RWPE2 (cell line): ENCODE measurements at regions not wholly inside any gene's neighbourhood (a gene's known extent, or its start where the extent isn't known, plus 50 kb on each side); places are given as distances from the start of the nearest gene placed in this dataset.

Source experiments
- ATAC-seq: fragments of 200-7000 bp; cut with Tn5 transposase; 3 replicates; pipeline ENCODE4 v1.9.1; 2021; ENCODE audit warnings: low read depth
- DNase-seq: peaks from one replicate; pipeline ENCODE4 v3.0.0-alpha.2; 2020; ENCODE audit warnings: low spot score
- H3K27ac ChIP-seq: fragments of 450-650 bp; 2 replicates; pipeline ENCODE4 v1.5.1; 2017; ENCODE audit warnings: mild to moderate bottlenecking; ENCODE audit not compliant: poor library complexity, severe bottlenecking
- H3K27me3 ChIP-seq: fragments of 250-450 bp; sonication (Bioruptor Pico); 2 replicates; pipeline ENCODE4 v1.5.1; 2021; ENCODE audit warnings: mild to moderate bottlenecking, moderate library complexity; ENCODE audit not compliant: insufficient read depth, poor library complexity, severe bottlenecking
- H3K36me3 ChIP-seq: fragments of 250-450 bp; sonication (Bioruptor Pico); 2 replicates; pipeline ENCODE4 v1.5.1; 2020; ENCODE audit warnings: low read depth, mild to moderate bottlenecking, moderate library complexity
- H3K4me1 ChIP-seq: fragments of 250-450 bp; sonication (Bioruptor Pico); 2 replicates; pipeline ENCODE4 v1.5.1; 2021; ENCODE audit warnings: mild to moderate bottlenecking, moderate library complexity; ENCODE audit not compliant: insufficient read depth, poor library complexity, severe bottlenecking
- H3K4me3 ChIP-seq: fragments of 250-450 bp; sonication (Bioruptor Pico); 2 replicates; pipeline ENCODE4 v1.5.1; 2021; ENCODE audit warnings: mild to moderate bottlenecking, moderate library complexity; ENCODE audit not compliant: severe bottlenecking
- H3K9me3 ChIP-seq: fragments of 250-450 bp; sonication (Bioruptor Pico); 2 replicates; pipeline ENCODE4 v1.5.1; 2021; ENCODE audit warnings: mild to moderate bottlenecking, moderate library complexity; ENCODE audit not compliant: severe bottlenecking
- TF ChIP-seq, protein P1 (sequence below): fragments of 450-650 bp; IDR thresholded peaks from one replicate; pipeline ENCODE4 v1.5.1; 2017; ENCODE audit warnings: mild to moderate bottlenecking, moderate library complexity; ENCODE audit not compliant: poor library complexity, severe bottlenecking

DNA sequence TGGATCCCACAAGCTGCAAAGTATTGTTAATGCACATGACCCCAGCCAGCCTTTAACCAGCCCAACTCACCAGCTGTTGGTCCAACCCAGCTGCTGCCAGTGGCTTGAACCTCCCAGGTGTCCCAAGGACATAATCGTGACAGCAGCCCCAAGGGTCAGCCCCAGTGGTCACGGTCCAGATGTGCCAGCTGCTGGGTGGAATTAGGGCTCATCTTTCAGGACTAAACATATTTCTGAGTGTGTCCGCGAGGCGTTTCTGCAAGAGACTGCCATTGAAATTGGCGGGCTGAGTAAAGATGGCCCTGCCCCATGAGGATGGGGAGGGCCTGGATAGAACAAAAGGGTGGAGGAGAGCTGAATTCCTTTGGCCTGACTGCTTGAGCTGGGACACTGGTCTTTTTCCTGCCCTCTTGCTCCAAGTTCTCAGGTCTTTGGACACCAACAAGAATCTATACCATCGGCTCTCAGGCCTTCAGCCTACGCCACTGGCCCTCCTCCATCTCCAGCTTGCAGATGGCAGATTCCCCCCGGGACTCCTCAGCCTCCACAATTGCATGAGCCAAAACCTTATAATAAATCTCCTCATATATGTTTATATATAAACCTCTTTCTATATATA, 240.2 kb downstream of the MN1 start:
- no peaks in the 10 kb centered on the region for H3K4me1 ChIP-seq
- H3K27me3 ChIP-seq, result no peaks in the 10 kb centered on the region
- TF ChIP-seq, protein P1, sequence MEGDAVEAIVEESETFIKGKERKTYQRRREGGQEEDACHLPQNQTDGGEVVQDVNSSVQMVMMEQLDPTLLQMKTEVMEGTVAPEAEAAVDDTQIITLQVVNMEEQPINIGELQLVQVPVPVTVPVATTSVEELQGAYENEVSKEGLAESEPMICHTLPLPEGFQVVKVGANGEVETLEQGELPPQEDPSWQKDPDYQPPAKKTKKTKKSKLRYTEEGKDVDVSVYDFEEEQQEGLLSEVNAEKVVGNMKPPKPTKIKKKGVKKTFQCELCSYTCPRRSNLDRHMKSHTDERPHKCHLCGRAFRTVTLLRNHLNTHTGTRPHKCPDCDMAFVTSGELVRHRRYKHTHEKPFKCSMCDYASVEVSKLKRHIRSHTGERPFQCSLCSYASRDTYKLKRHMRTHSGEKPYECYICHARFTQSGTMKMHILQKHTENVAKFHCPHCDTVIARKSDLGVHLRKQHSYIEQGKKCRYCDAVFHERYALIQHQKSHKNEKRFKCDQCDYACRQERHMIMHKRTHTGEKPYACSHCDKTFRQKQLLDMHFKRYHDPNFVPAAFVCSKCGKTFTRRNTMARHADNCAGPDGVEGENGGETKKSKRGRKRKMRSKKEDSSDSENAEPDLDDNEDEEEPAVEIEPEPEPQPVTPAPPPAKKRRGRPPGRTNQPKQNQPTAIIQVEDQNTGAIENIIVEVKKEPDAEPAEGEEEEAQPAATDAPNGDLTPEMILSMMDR, result no peak
- no peak for ATAC-seq
- DNase-seq, result no peak
- no peaks in the 10 kb centered on the region for H3K9me3 ChIP-seq
- H3K36me3 ChIP-seq, result no peaks in the 10 kb centered on the region
- no peak overlapping the region for H3K4me3 ChIP-seq
- no peak overlapping the region for H3K27ac ChIP-seq

DNA sequence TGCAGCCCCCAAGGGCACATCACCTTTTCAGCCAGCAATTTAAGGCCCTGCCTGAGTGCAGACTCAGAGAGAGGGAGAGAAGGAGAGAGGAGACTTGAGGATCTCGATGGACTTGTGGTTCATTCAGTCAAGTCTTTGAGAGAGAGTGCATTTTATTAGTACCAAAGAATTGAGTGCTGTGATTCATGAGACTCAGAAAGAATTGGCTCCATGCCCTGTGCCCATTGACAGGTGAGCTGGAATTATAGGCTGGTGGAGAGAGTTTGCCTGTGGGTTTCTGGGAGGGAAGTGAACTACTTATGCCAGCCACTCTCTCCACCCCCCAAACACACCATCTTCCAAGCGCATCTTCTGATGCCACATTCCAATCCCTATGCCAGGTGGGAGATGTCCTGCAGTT, 236.8 kb downstream of the MN1 start:
- TF ChIP-seq, protein P1, result no peak
- no peaks in the 10 kb centered on the region for H3K4me1 ChIP-seq
- H3K27ac ChIP-seq, result no peak overlapping the region
- H3K9me3 ChIP-seq, result no peaks in the 10 kb centered on the region
- H3K36me3 ChIP-seq, result no peaks in the 10 kb centered on the region
- DNase-seq, result no peak
- no peak overlapping the region for H3K4me3 ChIP-seq
- ATAC-seq, result no peak
- no peaks in the 10 kb centered on the region for H3K27me3 ChIP-seq

DNA sequence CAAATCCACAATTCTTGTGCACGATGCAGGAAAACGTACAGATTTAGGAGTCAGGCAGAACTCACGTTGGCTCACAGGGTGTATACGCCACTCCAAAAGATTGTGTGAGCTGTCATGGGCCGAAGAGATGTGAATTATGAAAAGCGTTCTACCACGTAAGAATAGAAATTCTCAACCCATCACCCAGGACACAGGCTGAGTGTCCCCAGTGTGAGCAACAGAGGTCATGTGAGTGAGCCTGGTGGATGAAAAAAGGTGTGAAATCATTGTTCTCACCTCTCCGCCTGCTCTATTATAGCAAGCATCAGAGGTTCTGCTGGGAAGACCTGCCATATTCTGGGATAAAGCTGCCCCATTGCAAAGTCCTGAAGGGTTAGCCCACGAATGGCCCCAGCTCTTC, 235.0 kb downstream of the MN1 start:
- Histone ChIP-seq H3K27me3 (no peaks in the 10 kb centered on the region), H3K9me3 (no peaks in the 10 kb centered on the region), H3K27ac (no peak overlapping the region), H3K36me3 (no peaks in the 10 kb centered on the region), H3K4me3 (no peak overlapping the region), H3K4me1 (no peaks in the 10 kb centered on the region)
- ATAC-seq, result no peak
- TF ChIP-seq, protein P1, result no peak
- no peak for DNase-seq

DNA sequence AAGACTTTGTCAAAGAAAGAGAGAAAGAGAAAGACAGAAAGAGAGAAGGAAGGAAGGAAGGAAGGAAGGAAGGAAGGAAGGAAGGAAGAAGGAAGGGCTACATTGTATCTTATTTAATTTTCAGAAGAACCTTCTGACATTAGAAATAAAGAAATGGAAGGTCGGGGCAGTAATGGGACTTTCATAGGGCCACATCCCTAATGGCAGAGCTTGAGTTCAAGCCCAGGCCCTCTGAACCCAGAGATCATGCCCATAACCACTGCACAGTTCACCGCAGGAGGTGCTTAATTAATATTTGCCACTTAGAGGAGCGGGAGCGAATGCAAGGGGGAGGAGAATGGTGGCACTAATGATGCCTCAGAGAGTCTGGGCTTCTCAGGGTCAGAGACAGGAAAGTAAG, 233.3 kb downstream of the MN1 start:
- ATAC-seq, result no peak
- H3K27ac ChIP-seq, result no peak overlapping the region
- DNase-seq, result no peak
- H3K36me3 ChIP-seq, result no peaks in the 10 kb centered on the region
- H3K9me3 ChIP-seq, result no peaks in the 10 kb centered on the region
- no peak overlapping the region for H3K4me3 ChIP-seq
- no peaks in the 10 kb centered on the region for H3K4me1 ChIP-seq
- TF ChIP-seq, protein P1, result no peak
- no peaks in the 10 kb centered on the region for H3K27me3 ChIP-seq

DNA sequence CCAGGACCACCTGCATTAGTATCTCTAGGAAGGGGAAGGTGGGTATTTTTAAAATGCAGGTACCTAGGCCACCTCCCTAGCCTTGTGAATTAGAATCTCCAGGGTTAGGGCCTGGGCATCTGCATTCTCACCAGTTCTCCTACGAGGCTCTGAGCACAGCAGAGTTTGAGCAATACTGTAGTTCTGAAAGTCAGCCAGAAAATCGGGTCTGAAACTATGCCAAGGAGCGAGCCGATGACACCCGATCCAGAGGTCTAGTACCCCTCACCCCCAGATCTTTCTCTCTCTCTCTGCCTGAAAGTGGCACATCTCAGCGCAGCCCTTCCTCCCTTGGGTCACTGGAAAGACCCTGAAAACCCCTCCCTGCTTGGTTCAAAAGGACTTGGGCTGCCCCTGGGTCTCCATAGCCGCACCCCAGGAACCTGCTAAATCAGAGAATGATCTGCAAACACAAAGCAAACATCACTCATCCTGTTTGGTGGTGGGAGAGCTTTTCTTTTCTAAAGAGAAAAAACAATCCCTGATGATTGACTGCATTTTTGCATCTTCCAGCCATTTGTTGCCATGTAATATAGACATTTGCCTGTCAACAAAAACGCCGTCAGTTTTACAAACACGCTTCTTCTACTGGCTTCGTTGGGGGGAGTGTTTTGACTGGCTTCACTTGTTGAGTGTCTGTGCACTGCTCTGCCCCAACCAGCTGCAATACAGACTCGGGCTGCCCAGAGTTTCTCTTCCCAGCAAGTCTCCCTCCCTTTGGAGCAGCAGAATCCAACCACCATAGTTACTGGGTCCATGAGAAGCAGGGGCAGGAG, 229.9 kb downstream of the MN1 start:
- H3K27me3 ChIP-seq, result no peaks in the 10 kb centered on the region
- TF ChIP-seq, protein P1, result no peak
- peaks cover 4% of the 10 kb centered on the region for H3K4me1 ChIP-seq

More for the DNA sequence above, 229.9 kb downstream of the MN1 start:
- ATAC-seq, result no peak
- no peak overlapping the region for H3K4me3 ChIP-seq
- no peaks in the 10 kb centered on the region for H3K9me3 ChIP-seq
- no peak overlapping the region for H3K27ac ChIP-seq
- DNase-seq, result no peak
- no peaks in the 10 kb centered on the region for H3K36me3 ChIP-seq
